ENCODE measurements at regions not wholly inside any gene's neighbourhood (a gene's known extent, or its start where the extent isn't known, plus 50 kb on each side); places are given as distances from the start of the nearest gene placed in this dataset.

- no peak for DNase-seq (ENCODE audit: low read depth)
Observed at GRCh38 chr11:33413301-33413700, 156.1 kb downstream of the HIPK3 start.

- no peak for DNase-seq (ENCODE audit: low read depth)
Observed at GRCh38 chr11:33412241-33412640, 155.1 kb downstream of the HIPK3 start.

GRCh38 chr11:33411751-33412150, 154.6 kb downstream of the HIPK3 start:
- DNase-seq (ENCODE audit: low read depth): no peak

GRCh38 chr11:33410086-33410765, 153.0 kb downstream of the HIPK3 start:
- DNase-seq (ENCODE audit: low read depth): no peak
